IMR-90 (cell line): ENCODE measurements at regions not wholly inside any gene's neighbourhood (a gene's known extent, or its start where the extent isn't known, plus 50 kb on each side); places are given as distances from the start of the nearest gene placed in this dataset.
A peak's percentile ranks its signal among the peaks of the same experiment; 100 is the strongest.

Experiments
- ATAC-seq: fragments of 200-7000 bp; cut with Tn5 transposase; 2 replicates; pipeline ENCODE4 v1.9.1; 2020; ENCODE audit warnings: low read depth, mild to moderate bottlenecking, moderate library complexity
- BruUV-seq: library from RNA; stranded (reverse); fragments of 400-500 nt; replicated peaks from 2 replicates; lab custom pipeline; 2021; lab: Mats Ljungman, UMichigan
- CTCF ChIA-PET: fragments of 300-600 bp; formaldehyde crosslinking; extraction: SDS; loops from one replicate; lab custom pipeline; 2021; ENCODE audit warnings: antibody characterized with exemption; lab: Yijun Ruan, JAX
- POLR2A ChIA-PET: fragments of 300-600 bp; sonication (Branson Sonifier 250); formaldehyde crosslinking; loops from one replicate; lab custom pipeline; 2022; ENCODE audit warnings: antibody characterized with exemption; ENCODE audit not compliant: unreplicated experiment; lab: Charles Lee
- DNase-seq: peaks from one replicate; pipeline ENCODE4 v3.0.0; 2013
- H2AFZ ChIP-seq: replicated peaks from 2 replicates; pipeline ENCODE3; 2013; ENCODE audit warnings: low read length, mild to moderate bottlenecking; ENCODE audit not compliant: poor library complexity
- H2AK5ac ChIP-seq: 2 replicates; pipeline ENCODE4 v1.6.1; 2013; ENCODE audit warnings: low read depth, low read length, inconsistent platforms
- H2AK9ac ChIP-seq: replicated peaks from 2 replicates; pipeline ENCODE3; 2013; ENCODE audit warnings: mild to moderate bottlenecking, low read depth, low read length, moderate library complexity; ENCODE audit not compliant: poor library complexity
- H2BK120ac ChIP-seq: 2 replicates; pipeline ENCODE4 v1.6.1; 2013; ENCODE audit warnings: low read depth, low read length, inconsistent platforms
- H2BK15ac ChIP-seq: 3 replicates; pipeline ENCODE4 v1.6.1; 2013; ENCODE audit warnings: low read depth, low read length, inconsistent platforms
- H2BK20ac ChIP-seq: 2 replicates; pipeline ENCODE4 v1.6.1; 2013; ENCODE audit warnings: low read depth, mild to moderate bottlenecking, inconsistent platforms, low read length, moderate library complexity
- H2BK5ac ChIP-seq: 2 replicates; pipeline ENCODE4 v1.6.1; 2013; ENCODE audit warnings: mild to moderate bottlenecking, low read depth, low read length, inconsistent platforms; ENCODE audit not compliant: poor library complexity, severe bottlenecking
- H3K14ac ChIP-seq: replicated peaks from 2 replicates; pipeline ENCODE4 v1.6.1; 2013; ENCODE audit warnings: low read depth, low read length, inconsistent platforms
- H3K18ac ChIP-seq: 2 replicates; pipeline ENCODE4 v1.6.1; 2013; ENCODE audit warnings: low read depth, low read length, control low read depth
- H3K23ac ChIP-seq: 2 replicates; pipeline ENCODE4 v1.6.1; 2013; ENCODE audit warnings: low read depth, low read length, inconsistent platforms
- H3K27ac ChIP-seq: 2 replicates; pipeline ENCODE4 v1.5.1; 2013; ENCODE audit warnings: mild to moderate bottlenecking, control low read depth, low read length; ENCODE audit not compliant: insufficient read depth
- H3K27me3 ChIP-seq: 2 replicates; pipeline ENCODE4 v1.6.1; 2013; ENCODE audit warnings: low read length; ENCODE audit not compliant: control insufficient read depth, insufficient read depth
- H3K36me3 ChIP-seq: 2 replicates; pipeline ENCODE4 v1.6.1; 2013; ENCODE audit warnings: low read length, mixed read lengths; ENCODE audit not compliant: control insufficient read depth, insufficient read depth
- H3K4ac ChIP-seq: 2 replicates; pipeline ENCODE4 v1.6.1; 2013; ENCODE audit warnings: low read depth, low read length, inconsistent platforms
- H3K4me1 ChIP-seq: 2 replicates; pipeline ENCODE4 v1.6.1; 2013; ENCODE audit warnings: low read length, mixed read lengths; ENCODE audit not compliant: control insufficient read depth, insufficient read depth
- H3K4me2 ChIP-seq: 2 replicates; pipeline ENCODE4 v1.6.1; 2013; ENCODE audit warnings: low read depth, mild to moderate bottlenecking, control low read depth, low read length, moderate library complexity
- H3K4me3 ChIP-seq: 2 replicates; pipeline ENCODE4 v1.5.1; 2013; ENCODE audit warnings: low read depth, mild to moderate bottlenecking, control low read depth, low read length, moderate library complexity; ENCODE audit not compliant: insufficient read depth
- H3K56ac ChIP-seq: 2 replicates; pipeline ENCODE4 v1.6.1; 2013; ENCODE audit warnings: low read length, inconsistent platforms; ENCODE audit not compliant: insufficient read depth; ENCODE audit errors: extremely low read depth
- H3K79me1 ChIP-seq, 2 experiments: 2 replicates each; pipeline ENCODE4 v1.6.1; 2013; ENCODE audit warnings: low read length in 2 of 2, inconsistent platforms in 1 of 2, low read depth in 1 of 2
- H3K9ac ChIP-seq: 2 replicates; pipeline ENCODE4 v1.6.1; 2013; ENCODE audit warnings: low read depth, low read length, control low read depth
- H3K9me1 ChIP-seq: 2 replicates; pipeline ENCODE4 v1.6.1; 2013; ENCODE audit warnings: low read length, inconsistent platforms; ENCODE audit not compliant: insufficient read depth
- H3K9me3 ChIP-seq: 2 replicates; pipeline ENCODE4 v1.6.1; 2013; ENCODE audit warnings: low read length; ENCODE audit not compliant: control insufficient read depth, insufficient read depth
- H4K20me1 ChIP-seq: 2 replicates; pipeline ENCODE4 v1.6.1; 2013; ENCODE audit warnings: low read length, inconsistent platforms; ENCODE audit not compliant: insufficient read depth
- H4K5ac ChIP-seq: 2 replicates; pipeline ENCODE4 v1.6.1; 2013; ENCODE audit warnings: mild to moderate bottlenecking, low read depth, low read length, control low read depth
- H4K8ac ChIP-seq, 2 experiments: 2 replicates each; pipeline ENCODE4 v1.6.1; 2013; ENCODE audit warnings: low read depth in 2 of 2, low read length in 2 of 2, control low read depth in 1 of 2, inconsistent platforms in 1 of 2
- H4K91ac ChIP-seq: 2 replicates; pipeline ENCODE4 v1.6.1; 2013; ENCODE audit warnings: low read depth, low read length, inconsistent platforms; ENCODE audit not compliant: insufficient read depth
- BHLHE40 ChIP-seq: fragments of 150-350 bp; IDR thresholded peaks from 2 replicates; pipeline ENCODE4 v1.6.1; 2016; ENCODE audit warnings: mild to moderate bottlenecking, low read depth, low read length
- MAFK ChIP-seq: IDR thresholded peaks from 2 replicates; pipeline ENCODE4 v1.6.1; 2012; ENCODE audit warnings: low read depth, low read length, improper control_type of control experiment
- POLR2A ChIP-seq: IDR thresholded peaks from 2 replicates; pipeline ENCODE4 v1.6.1; 2012; ENCODE audit warnings: mild to moderate bottlenecking, low read depth, low read length
- RAD21 ChIP-seq: IDR thresholded peaks from 2 replicates; pipeline ENCODE4 v1.6.1; 2012; ENCODE audit warnings: low read length, improper control_type of control experiment
- RCOR1 ChIP-seq: IDR thresholded peaks from 2 replicates; pipeline ENCODE4 v1.6.1; 2012; ENCODE audit warnings: mild to moderate bottlenecking, low read length, improper control_type of control experiment; ENCODE audit not compliant: insufficient replicate concordance
- RFX5 ChIP-seq: IDR thresholded peaks from 2 replicates; pipeline ENCODE4 v1.8.0; 2012; ENCODE audit warnings: low read depth, mild to moderate bottlenecking, low read length, moderate library complexity
- WGBS, 2 experiments: methylation state at CpG; one replicate each; pipeline versions ENCODE4 v1.1.5 to v1.1.7; 2013; ENCODE audit warnings: missing lambda C conversion rate in 2 of 2; ENCODE audit not compliant: insufficient read length in 1 of 2; ENCODE audit errors: extremely low coverage in 2 of 2; 5-methylcytosine and 5-hydroxymethylcytosine counted together
- dilution Hi-C: fragments of 300-500 bp; cut with HindIII; formaldehyde crosslinking; loops from one replicate; pipeline ENCODE4 v1.14.3; 2018; ENCODE audit warnings: low sequenced_read_pairs; ENCODE audit not compliant: unreplicated experiment
- in situ Hi-C: fragments of 300-500 bp; cut with MboI; formaldehyde crosslinking; loops from 3 replicates; pipeline ENCODE4 v1.14.3; 2019; ENCODE audit warnings: low sequenced_read_pairs, inconsistent platforms, mixed read lengths
- intact Hi-C: fragments of 100-400 bp; cut with micrococcal nuclease; formaldehyde crosslinking; loops from 2 replicates; pipeline ENCODE4 v1.10.0; 2022
- TF ChIP-seq, protein P1 (sequence below): conservative IDR thresholded peaks from 2 replicates; pipeline ENCODE4 v1.5.1; 2012; ENCODE audit warnings: mild to moderate bottlenecking, low read depth, low read length, improper control_type of control experiment
- TF ChIP-seq, protein P2 (sequence below): fragments of 150-350 bp; IDR thresholded peaks from 2 replicates; pipeline ENCODE4 v1.6.1; 2016; ENCODE audit warnings: low read depth, mild to moderate bottlenecking, low read length, moderate library complexity, borderline replicate concordance

GRCh38 chr2:196481324-196481697 is 158.2 kb upstream of the CCDC150 start:
- H2AFZ ChIP-seq = no peak overlapping the region
- no peaks in the 10 kb centered on the region for H3K4me1 ChIP-seq
- no peak overlapping the region for H2AK5ac ChIP-seq
- no peak overlapping the region for H3K56ac ChIP-seq
- no peak overlapping the region for H2BK120ac ChIP-seq
- intact Hi-C loops (no loop called here), dilution Hi-C loops (no loop called here), in situ Hi-C loops (no loop called here)
- H3K27me3 ChIP-seq = no peaks in the 10 kb centered on the region
- no peak overlapping the region for H4K91ac ChIP-seq
- POLR2A ChIA-PET = no interaction called here
- no TSS peak for BruUV-seq
- H3K9me1 ChIP-seq = peaks cover 6% of the 10 kb centered on the region; the same call in 1 of the 2 replicates
- CTCF ChIA-PET = interaction anchor here (1.1 kb wide), 1 partner anchor 28 kb away, joined by 3 read pairs; no protein-coding TSS in a partner anchor
- no peak overlapping the region for H2AK9ac ChIP-seq
- no peak overlapping the region for H3K27ac ChIP-seq
- TF ChIP-seq RAD21 (no peak), POLR2A (no peak), BHLHE40 (no peak), RFX5 (no peak), MAFK (no peak), RCOR1 (no peak)
- TF ChIP-seq, protein P1, sequence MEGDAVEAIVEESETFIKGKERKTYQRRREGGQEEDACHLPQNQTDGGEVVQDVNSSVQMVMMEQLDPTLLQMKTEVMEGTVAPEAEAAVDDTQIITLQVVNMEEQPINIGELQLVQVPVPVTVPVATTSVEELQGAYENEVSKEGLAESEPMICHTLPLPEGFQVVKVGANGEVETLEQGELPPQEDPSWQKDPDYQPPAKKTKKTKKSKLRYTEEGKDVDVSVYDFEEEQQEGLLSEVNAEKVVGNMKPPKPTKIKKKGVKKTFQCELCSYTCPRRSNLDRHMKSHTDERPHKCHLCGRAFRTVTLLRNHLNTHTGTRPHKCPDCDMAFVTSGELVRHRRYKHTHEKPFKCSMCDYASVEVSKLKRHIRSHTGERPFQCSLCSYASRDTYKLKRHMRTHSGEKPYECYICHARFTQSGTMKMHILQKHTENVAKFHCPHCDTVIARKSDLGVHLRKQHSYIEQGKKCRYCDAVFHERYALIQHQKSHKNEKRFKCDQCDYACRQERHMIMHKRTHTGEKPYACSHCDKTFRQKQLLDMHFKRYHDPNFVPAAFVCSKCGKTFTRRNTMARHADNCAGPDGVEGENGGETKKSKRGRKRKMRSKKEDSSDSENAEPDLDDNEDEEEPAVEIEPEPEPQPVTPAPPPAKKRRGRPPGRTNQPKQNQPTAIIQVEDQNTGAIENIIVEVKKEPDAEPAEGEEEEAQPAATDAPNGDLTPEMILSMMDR = no peak
- TF ChIP-seq, protein P2, sequence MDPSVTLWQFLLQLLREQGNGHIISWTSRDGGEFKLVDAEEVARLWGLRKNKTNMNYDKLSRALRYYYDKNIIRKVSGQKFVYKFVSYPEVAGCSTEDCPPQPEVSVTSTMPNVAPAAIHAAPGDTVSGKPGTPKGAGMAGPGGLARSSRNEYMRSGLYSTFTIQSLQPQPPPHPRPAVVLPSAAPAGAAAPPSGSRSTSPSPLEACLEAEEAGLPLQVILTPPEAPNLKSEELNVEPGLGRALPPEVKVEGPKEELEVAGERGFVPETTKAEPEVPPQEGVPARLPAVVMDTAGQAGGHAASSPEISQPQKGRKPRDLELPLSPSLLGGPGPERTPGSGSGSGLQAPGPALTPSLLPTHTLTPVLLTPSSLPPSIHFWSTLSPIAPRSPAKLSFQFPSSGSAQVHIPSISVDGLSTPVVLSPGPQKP = no peak
- no peak overlapping the region for H2BK15ac ChIP-seq
- DNase-seq (peak; percentile 56), ATAC-seq (no peak)
- peaks cover 2% of the 10 kb centered on the region; the same call in 1 of the 2 replicates for H4K20me1 ChIP-seq
- H3K4me3 ChIP-seq = no peak overlapping the region
- no peak overlapping the region for H4K8ac ChIP-seq
- no peak overlapping the region for H3K4me2 ChIP-seq
- 100% methylated on average over 1 of the region's 3 CpGs; no CpG with 5 or more reads in 1 of the 2 experiments for WGBS, 2 experiments
- H3K18ac ChIP-seq = no peak overlapping the region
- H3K79me1 ChIP-seq = no peaks in the 10 kb centered on the region; a peak in 1 of 4 replicates
- no peak overlapping the region for H3K14ac ChIP-seq
- no peak overlapping the region for H2BK5ac ChIP-seq
- H3K23ac ChIP-seq = no peak overlapping the region
- no peak overlapping the region for H4K5ac ChIP-seq
- H3K9me3 ChIP-seq = no peaks in the 10 kb centered on the region
- no peak overlapping the region for H3K9ac ChIP-seq
- H3K36me3 ChIP-seq = no peaks in the 10 kb centered on the region
- H2BK20ac ChIP-seq = no peak overlapping the region
- H3K4ac ChIP-seq = no peak overlapping the region
